ENCODE measurements at regions not wholly inside any gene's neighbourhood (a gene's known extent, or its start where the extent isn't known, plus 50 kb on each side); places are given as distances from the start of the nearest gene placed in this dataset.

- no peak overlapping the region for H3K27ac ChIP-seq (ENCODE audit: low read length)
- BruUV-seq (replicated peaks): no TSS peak
- intact Hi-C loops (cut with micrococcal nuclease; ENCODE audit: unreplicated experiment): no loop called here
- no peaks in the 10 kb centered on the region for H3K9me3 ChIP-seq (ENCODE audit: control insufficient read depth, insufficient read depth, low read depth, low read length)
- H3K27me3 ChIP-seq (ENCODE audit: control insufficient read depth, insufficient read depth, low read length): no peaks in the 10 kb centered on the region
- DNase-seq (ENCODE audit: low read depth, low spot score) (no peak), ATAC-seq (no peak)
- no peaks in the 10 kb centered on the region for H3K36me3 ChIP-seq (ENCODE audit: control insufficient read depth, insufficient read depth, low read length)
- POLR2A ChIA-PET: no interaction called here
- H3K4me3 ChIP-seq (ENCODE audit: low read depth in 2 of 2, low read length in 2 of 2): no peak overlapping the region
- no peak for TF ChIP-seq SIN3A (IDR thresholded peaks at IDR 0.05; ENCODE audit: borderline replicate concordance, insufficient read depth, low read depth, low read length)
- TF ChIP-seq TCF7L2 (IDR thresholded peaks at IDR 0.05; ENCODE audit: low read depth, low read length): no peak
- TF ChIP-seq CTCF (IDR thresholded peaks at IDR 0.05): no peak
- TF ChIP-seq REST (IDR thresholded peaks at IDR 0.05; ENCODE audit: insufficient read depth in 1 of 2, low read depth in 2 of 2, low read length in 1 of 2): no peak
- no peak for TF ChIP-seq POLR2AphosphoS5 (IDR thresholded peaks at IDR 0.05; ENCODE audit: low read depth, low read length)
- no peaks in the 10 kb centered on the region for H3K4me1 ChIP-seq (ENCODE audit: control insufficient read depth, insufficient read depth, low read length)
- in situ Hi-C loops (cut with HindIII; ENCODE audit: low pct_unique_long_range_greater_than_20kb, low sequenced_read_pairs): no loop called here
- CTCF ChIA-PET: no interaction called here
Observed at GRCh38 chrX:86917959-86918358, 599.6 kb upstream of the KLHL4 start.

GRCh38 chrX:86930419-86930818, 587.2 kb upstream of the KLHL4 start:
- Histone ChIP-seq H3K36me3 (ENCODE audit: control insufficient read depth, insufficient read depth, low read length) (no peaks in the 10 kb centered on the region), H3K27ac (ENCODE audit: low read length) (no peak overlapping the region), H3K4me1 (ENCODE audit: control insufficient read depth, insufficient read depth, low read length) (no peaks in the 10 kb centered on the region), H3K4me3 (ENCODE audit: low read depth in 2 of 2, low read length in 2 of 2) (no peak overlapping the region), H3K27me3 (ENCODE audit: control insufficient read depth, insufficient read depth, low read length) (no peaks in the 10 kb centered on the region), H3K9me3 (ENCODE audit: control insufficient read depth, insufficient read depth, low read depth, low read length) (no peaks in the 10 kb centered on the region)
- intact Hi-C loops (cut with micrococcal nuclease; ENCODE audit: unreplicated experiment): no loop called here
- ChIA-PET POLR2A (no interaction called here), CTCF (no interaction called here)
- TF ChIP-seq TCF7L2 (IDR thresholded peaks at IDR 0.05; ENCODE audit: low read depth, low read length) (no peak), REST (IDR thresholded peaks at IDR 0.05; ENCODE audit: insufficient read depth in 1 of 2, low read depth in 2 of 2, low read length in 1 of 2) (no peak), POLR2AphosphoS5 (IDR thresholded peaks at IDR 0.05; ENCODE audit: low read depth, low read length) (no peak), CTCF (IDR thresholded peaks at IDR 0.05) (no peak), SIN3A (IDR thresholded peaks at IDR 0.05; ENCODE audit: borderline replicate concordance, insufficient read depth, low read depth, low read length) (no peak)
- in situ Hi-C loops (cut with HindIII; ENCODE audit: low pct_unique_long_range_greater_than_20kb, low sequenced_read_pairs): no loop called here
- DNase-seq (ENCODE audit: low read depth, low spot score) (no peak), ATAC-seq (no peak)
- no TSS peak for BruUV-seq (replicated peaks)

Data from Panc1 (cell line).